Ramos (cell line): ENCODE measurements at regions not wholly inside any gene's neighbourhood (a gene's known extent, or its start where the extent isn't known, plus 50 kb on each side); places are given as distances from the start of the nearest gene placed in this dataset.
"Not testable (repeated sequence)": the region's sequence is repeated elsewhere in the genome, so short reads cannot be mapped to it uniquely, and the experiment has no call there.

ENCODE experiments used
- in situ Hi-C: fragments of 300-500 bp; cut with MboI; formaldehyde crosslinking; loops from one replicate; pipeline ENCODE4 v1.14.3; 2022; ENCODE audit warnings: low sequenced_read_pairs; ENCODE audit not compliant: unreplicated experiment

DNA sequence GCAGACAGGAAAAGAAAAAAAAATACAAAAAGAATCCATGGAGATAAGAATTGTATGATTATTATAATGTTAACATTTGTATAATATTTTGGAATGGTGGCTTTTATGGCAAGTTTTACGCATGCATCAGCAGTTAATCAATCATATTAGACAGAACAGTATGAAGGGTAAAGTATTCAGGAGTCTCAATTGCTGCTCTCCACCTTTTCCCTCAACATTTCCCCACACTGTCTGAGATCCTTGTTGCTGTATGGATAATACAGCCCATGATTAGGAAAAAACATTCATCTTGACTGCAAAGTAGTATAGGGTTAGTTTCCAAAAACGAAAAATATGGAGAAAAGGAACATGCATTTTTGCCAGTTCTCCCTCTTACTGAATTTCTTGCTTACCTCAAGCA is 755.3 kb upstream of the ARPP21 start:
- in situ Hi-C loops, result no loop called here

DNA sequence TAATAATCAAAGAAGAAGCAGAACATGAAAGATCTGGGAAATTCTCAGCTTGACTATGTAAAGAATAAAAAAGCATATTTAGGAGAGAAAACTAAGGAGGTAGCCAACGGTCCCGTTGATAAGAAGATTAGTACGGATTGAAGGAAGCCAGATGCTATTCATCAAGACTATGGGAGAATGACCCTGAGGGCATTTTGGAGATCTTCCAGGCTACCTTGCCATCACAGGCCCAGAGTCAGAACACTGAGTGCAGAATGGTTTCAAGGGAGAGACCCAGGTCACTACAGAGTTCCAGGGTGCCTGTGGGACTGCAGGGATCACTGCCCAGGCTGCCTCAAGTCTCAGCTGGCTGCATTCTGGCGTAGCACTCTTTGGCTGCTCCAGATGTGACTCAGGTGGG is 752.9 kb upstream of the ARPP21 start:
- in situ Hi-C loops, result no loop called here

DNA sequence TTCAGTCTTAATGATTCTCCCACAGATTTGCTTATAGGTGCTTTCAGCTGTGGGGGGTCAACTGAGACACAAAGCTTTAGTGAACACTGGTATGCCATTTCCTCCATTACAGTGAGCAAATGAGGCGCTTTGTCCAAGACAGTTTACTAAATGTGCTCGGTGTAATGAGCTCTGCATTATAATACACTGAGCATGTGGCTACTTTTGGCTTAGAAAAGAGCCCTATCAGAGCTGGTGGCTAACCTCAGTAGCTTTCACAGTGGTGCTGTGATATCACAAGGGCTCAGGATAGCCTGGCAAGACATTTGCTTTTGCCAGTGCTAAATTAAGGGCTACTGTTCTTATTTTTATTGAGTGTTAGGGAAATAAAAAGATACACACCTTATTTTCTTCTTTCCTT is 749.7 kb upstream of the ARPP21 start:
- in situ Hi-C loops, result no loop called here

DNA sequence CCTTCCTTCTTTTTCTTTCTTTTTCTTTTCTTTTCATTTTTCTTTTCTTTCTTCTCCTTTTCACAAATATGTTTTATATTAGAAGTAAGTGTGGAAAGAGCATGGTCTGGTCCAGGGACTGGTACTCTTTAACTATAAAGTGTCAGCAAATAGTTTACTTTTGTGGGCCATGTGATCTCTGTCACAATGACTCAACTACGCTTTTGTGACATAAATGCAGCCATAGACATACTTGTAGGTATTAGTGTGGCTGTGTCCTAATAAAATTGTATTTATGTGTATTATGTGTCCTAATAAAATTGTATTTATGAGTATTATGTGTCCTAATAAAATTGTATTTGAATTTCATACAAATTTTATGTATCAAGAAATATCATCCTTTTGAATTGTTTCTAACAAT is 749.1 kb upstream of the ARPP21 start:
- in situ Hi-C loops, result no loop called here

DNA sequence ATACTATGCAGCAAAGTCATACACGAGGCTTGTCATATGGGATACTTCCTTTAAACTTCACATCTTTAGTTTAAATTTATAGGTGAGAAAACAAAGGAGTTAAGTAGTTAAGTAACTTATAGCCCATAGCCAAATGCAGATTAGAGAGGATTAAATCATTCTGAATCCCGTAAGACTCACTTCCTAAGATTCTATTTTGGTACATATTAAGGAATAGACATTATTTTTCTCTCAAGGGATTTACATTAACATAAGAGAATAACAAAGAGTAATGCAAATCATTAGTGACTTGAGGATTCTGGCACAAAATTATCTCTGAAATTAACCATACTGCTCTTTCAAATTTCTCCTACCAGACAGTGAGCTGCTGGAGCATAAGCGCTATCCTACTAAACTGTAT is 747.4 kb upstream of the ARPP21 start:
- in situ Hi-C loops, result no loop called here

DNA sequence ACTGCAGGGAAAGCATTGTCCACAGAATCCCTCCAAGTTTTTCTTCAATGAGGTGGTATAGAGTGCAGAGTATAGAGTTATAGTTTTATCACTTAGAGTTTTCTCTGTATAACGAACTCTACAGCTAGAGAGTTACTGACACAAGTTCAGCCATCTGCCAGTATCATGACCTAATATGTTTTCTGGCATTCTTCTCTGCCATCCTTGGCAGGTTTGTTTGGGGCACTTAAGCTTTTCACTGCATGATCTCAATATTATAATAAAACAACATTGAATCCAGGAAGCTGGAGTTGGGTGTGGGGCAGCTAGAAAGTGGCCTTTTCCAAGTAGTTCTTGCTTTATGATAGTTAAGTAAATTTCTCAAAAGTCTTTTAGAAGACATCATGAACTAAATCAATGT is 743.5 kb upstream of the ARPP21 start:
- in situ Hi-C loops, result no loop called here

DNA sequence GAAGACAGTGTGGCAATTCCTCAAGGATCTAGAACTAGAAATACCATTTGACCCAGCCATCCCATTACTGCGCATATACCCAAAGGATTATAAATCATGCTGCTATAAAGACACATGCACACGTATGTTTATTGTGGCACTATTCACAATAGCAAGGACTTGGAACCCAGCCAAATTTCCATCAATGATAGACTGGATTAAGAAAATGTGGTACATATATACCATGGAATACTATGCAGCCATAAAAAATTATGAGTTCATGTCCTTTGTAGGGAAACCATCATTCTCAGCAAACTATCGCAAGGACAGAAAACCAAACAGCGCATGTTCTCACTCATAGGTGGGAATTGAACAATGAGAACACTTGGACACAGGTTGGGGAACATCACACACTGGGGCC is 729.6 kb upstream of the ARPP21 start:
- in situ Hi-C loops, result not testable (repeated sequence)

DNA sequence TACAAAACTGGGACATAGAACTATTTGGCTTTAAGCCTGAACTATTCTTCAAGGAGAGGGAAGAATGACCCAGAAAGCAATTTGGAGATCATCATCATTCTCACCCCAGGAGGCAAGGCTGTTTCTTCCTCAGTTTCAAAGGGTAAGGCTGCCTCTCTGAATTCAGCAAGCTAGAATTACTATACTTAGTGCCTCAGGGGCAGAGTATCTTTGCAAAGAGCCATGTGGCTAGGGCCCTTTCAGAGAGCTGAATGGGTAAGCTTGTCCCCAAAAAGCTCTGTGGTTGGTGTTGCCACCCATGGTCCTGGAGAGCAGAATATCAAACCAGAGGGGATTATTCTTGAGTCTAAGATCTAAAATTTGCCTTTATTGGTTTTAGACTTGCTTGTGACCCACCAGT is 720.3 kb upstream of the ARPP21 start:
- in situ Hi-C loops, result no loop called here

DNA sequence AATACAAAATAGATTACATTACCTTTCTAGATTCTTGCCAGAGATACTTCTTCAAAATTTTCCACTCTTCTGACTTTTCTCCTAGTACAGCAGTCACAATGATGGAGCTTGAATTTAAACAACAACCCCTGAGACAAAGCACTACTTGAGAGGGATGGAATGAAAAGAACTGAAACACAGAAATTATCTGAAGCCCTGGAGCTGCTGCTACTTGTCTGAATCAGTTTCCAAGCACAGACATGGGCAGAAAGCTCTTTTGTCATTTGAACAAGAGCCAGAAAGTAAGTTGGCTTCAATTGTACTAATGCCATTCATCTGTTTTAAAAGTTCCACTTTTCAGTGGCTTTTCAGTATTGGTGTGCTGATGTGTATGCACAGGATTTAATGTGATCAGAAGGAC is 718.5 kb upstream of the ARPP21 start:
- in situ Hi-C loops, result no loop called here

DNA sequence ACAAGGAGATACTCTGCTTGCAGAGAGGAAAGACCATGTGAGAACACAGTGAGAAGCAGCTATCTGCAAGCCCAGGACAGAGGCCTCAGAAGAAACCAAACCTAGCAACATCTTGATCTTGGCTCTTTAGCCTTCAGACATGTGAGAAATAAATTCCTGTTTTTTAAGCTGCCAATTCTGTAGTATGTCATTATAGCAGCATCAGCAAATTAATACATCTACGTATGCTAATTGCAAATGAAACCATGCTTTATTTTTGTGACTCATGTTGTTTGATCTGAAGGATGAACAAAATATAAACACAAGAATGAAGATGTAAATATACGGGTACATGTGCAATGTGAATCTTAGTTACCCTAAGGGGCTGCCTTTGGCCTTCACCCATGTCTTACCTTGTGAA is 714.4 kb upstream of the ARPP21 start:
- in situ Hi-C loops, result no loop called here

DNA sequence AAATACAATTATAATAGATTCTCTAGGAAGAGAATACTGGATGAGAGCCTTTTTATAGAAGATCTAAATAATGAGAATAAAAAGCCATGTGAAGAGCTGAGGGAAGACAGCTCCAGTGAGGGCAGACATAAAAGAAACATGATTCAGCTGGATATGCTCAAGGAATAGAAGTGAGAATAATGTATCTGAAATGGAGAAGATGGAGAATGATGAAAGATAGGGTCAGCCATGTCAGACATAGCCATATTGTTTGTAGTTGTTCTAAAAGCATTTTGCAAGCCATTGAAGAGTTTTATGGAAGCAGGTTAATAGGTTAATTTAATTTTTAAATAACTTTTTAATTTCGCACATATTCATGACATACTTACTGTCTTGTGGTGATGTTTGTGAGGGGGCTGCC is 713.5 kb upstream of the ARPP21 start:
- in situ Hi-C loops, result no loop called here

DNA sequence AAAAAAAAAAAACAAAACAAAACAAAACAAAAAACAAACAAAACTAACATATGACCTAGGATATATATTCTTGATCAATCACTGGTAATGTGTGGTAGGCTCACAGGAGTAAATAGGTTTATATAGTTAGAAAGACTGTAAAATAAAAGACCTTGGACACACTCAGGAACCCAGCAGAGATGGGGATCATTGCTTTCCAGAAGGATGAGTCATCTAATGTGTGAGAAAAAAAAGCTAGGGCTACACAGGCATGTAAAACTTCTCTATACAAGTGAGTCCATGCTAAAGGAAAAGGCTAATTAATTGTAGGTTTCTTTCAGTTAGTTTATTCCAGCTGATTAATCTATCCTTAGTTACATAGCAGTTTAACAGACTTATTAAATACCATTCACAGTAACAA is 710.3 kb upstream of the ARPP21 start:
- in situ Hi-C loops, result no loop called here

DNA sequence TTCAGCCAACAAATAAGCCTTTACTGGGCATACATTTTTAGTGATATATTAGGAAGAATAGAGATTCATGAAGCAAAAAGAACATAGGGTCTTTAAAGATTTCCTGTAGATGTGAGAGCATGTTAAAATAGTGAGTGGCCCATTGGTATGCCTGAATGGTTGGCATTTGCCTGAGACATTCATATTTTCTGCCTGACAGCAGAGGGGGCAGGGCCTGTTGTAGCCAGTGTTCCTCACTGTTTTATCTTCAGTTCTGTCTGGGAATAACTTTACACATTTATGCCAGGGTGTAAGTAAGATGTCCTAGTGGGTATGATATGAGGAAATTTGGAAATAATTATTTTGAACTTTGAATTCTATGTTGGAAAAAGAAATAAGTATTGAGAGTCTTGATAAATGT is 704.7 kb upstream of the ARPP21 start:
- in situ Hi-C loops, result no loop called here

DNA sequence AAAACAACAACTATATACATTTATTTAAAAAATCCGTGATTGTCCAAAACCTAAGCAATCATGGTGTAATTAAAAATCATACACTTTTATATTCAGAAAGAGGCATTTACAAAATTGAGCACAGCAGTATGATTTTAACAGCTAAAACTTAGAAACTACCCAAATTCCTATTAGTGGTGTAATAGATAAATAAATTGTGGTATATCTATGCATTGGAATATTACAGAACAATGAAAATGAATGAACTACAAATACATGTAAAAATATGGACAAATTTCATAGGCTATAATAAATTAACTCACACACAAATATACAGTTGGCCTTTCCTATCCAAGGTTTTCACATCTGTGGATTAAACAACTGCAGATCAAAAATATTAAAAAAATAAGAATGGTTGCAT is 700.5 kb upstream of the ARPP21 start:
- in situ Hi-C loops, result no loop called here

DNA sequence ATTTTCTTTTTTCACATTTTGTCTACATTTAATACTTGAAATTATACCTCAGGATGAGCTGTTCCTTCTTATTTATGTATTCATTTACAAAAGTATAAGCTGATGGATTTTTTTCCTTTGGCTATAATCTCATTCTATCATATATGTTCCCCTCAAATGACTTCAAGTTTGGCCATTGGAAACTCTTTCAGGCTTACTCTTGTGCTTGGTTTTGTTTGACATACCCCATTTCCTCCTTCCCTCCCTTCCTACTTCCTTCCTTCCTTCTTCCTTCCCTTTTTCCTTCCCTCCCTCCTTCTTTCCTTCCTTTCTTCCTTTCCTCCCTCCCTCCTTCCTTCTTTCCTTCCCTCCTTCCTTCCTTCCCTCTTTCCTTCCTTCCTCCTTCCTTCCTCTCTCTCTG is 697.1 kb upstream of the ARPP21 start:
- in situ Hi-C loops, result no loop called here

DNA sequence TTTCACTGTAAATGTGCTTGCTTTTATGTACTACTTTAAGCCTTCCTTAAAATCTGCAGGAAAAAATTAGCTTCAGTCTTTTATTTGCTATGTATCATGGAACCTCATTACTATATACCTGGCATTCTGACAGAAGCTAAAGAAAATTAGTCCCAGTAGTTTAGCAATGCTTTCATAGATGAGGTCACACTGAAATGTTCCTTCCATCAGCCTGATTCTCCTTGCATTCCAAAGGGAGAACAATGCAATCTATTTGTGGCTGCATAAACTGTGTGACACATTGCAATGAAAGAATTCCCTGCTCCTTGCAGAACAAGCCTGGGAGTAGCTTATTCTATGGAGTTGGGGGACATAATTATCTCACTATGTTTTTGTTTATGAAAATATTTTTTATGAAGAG is 691.5 kb upstream of the ARPP21 start:
- in situ Hi-C loops, result no loop called here

DNA sequence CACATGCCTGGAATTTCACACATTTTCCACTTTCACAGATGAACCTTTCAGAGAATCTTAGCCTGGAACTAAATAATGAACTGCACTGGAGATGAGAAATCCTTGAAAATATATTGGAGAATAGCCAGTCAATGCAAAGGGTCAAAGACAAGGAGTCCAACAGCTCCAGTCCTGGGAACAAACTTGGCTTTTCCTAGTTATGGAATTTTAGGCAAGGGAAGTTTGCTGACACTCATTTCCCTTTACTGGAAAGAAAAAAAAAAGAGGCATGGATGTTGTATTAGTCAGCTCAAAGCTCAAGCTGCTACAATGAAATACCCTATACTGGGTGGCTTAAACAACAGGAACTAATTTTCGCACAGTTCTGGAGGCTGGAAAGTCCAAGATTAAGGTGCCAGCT is 690.8 kb upstream of the ARPP21 start:
- in situ Hi-C loops, result no loop called here

DNA sequence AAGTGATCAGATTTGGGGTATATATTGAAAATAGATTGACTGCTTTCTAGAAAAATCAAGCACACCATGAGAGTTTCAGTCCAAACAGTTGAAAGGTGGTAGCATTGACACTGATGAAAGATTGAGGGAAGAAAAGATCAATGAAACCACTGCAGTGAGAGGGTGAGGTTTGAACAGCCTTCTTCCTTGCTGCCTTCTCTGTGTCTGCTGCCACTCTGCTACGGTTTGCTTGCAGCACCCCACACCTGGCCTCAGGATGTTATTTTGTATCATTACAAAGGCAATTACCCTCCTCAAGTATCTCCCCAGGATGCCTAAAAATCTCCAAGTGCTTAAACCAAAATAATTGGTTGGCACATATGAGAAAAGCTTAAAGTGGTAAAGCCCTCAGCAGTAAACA is 683.6 kb upstream of the ARPP21 start:
- in situ Hi-C loops, result no loop called here

DNA sequence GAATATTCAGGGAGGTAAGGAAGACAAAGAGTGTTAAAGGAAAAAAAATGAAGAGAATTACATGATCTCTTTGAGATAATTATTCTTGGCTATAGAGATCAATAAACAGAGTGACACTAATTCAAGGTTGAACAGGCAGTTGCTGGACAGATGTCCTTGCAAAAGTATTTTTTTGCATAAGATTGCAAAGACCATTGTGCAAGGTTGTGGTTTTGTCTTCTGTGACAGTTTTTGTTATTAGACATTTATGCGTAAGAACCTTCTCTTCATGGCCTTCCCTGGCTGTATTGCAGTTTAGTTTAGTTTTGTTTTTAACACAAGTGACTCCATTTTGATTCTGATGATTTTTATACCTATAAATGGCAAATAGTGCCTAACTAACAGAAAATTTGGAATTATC is 682.8 kb upstream of the ARPP21 start:
- in situ Hi-C loops, result no loop called here

DNA sequence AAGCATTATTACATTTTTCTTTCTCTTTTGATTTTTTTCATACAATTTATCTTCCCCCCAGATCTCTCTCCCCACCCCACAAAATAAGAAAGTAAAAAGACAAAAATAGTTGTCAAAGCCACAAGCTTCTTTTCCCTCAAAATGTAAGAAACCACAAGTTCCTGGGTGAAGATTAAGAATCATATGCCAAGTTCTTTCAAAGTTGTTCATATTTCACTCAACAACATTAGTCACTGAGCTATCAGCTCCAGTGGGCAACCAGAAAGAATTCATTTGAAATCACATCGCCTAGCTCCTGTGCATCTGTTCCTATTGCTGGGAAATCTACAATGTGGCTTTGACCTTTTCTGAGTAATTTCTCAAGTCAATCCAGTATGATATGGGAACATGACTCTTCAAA is 681.6 kb upstream of the ARPP21 start:
- in situ Hi-C loops, result no loop called here

DNA sequence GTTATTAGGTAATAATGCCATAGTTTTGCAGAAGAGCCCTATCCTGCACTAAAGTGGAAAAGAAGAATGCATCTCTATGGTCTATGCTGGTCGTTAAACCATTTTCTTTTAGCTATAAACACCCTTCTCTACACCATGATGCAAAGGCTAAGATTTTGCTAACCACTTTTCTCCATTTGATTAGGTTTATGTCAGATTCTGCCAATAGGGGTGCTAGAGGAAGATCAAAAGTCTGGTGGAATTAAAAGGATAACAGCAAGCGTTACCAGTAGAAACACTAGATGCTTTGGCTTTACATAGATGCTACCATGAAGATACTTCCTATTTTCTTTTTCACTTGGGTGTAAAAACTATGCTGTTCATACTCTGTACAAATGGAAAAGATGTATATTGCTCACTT is 669.8 kb upstream of the ARPP21 start:
- in situ Hi-C loops, result no loop called here

DNA sequence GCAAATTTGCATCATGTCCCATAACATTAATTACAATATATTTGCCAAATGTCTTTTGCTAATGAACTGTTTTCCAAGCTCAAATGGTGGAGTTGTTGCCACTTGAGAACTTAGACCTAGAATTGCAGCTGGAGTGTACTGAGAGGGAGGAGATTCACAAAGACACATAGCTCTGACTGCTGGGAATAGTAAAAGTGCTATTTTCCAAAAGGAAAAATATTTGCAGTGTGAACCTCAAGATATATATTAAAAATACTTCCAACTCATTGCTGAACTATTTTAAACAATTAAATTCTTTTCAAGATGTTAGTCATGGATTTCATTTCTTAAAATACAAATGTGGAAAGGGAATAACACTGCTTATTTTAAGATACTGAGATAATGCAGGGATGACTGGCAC is 666.8 kb upstream of the ARPP21 start:
- in situ Hi-C loops, result no loop called here

DNA sequence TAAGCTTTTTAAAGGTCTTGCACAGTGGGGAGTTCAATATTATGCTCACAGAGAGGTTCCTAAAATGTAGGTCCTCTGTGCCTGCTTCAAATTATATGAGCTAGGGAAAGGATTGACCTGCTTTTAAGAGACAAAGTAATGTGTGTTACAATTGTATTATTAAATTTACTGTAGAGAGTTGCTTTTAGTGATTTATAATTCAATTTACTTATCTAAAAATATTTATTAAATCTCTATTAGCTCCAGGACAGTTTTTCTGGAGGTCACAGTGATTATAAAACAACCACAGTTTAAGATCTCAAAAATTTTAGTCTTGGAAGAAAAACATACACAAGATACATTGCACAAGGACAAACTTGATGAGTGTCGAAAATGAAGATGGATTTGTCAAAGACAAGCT is 665.7 kb upstream of the ARPP21 start:
- in situ Hi-C loops, result no loop called here

DNA sequence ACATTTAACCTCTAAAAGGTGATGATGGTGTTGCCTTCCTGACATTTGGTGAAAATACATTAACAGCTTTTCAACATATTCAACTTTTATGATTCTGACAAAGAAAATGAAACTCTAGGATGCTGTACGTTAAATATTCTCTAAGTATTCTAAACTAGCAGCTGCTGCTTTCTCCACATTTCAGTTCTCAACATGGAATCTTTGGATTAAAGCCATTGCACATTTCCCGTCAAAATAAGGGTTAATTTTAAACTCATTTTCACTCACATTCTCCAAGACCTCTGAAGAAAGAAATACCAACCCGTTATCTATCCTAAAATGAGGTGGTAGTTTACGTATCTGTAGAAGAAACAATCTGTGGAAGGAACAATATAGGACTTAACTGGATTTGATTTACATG is 655.7 kb upstream of the ARPP21 start:
- in situ Hi-C loops, result no loop called here
